LNCaP clone FGC (cell line): ENCODE measurements at regions not wholly inside any gene's neighbourhood (a gene's known extent, or its start where the extent isn't known, plus 50 kb on each side); places are given as distances from the start of the nearest gene placed in this dataset.
A peak's percentile ranks its signal among the peaks of the same experiment; 100 is the strongest.

Source experiments
- DNase-seq: peaks from one replicate; pipeline ENCODE4 v3.0.0-alpha.2; 2011; ENCODE audit warnings: low read depth
- H3K4me3 ChIP-seq: 2 replicates; pipeline ENCODE4 v1.5.1; 2011; ENCODE audit warnings: mild to moderate bottlenecking, low read depth, low read length, control low read depth
- TF ChIP-seq, protein P1 (sequence below): IDR thresholded peaks from 2 replicates; pipeline ENCODE4 v1.5.1; 2012; ENCODE audit warnings: mild to moderate bottlenecking; ENCODE audit not compliant: control insufficient read depth, insufficient read depth; ENCODE audit errors: extremely low read depth

DNA sequence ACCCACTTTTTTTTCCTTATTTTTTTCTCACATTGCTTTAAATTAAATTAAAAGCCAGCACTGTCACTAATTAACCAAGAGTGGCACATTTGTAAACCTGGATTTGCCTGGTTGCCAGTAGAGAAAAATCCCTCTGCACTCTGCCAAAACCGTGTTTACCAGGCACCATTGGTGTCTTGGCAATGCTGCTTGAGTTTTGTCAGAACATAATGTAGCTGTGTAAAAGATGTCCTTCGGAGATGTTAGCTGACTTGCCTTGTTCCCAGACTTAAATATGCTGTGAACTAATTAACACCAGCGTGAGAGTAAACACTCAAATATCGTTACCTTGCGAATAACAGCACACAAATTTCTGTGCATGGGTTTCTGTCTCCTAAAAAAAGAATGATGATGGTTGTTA lies 694.9 kb upstream of the ID4 start:
- TF ChIP-seq, protein P1, sequence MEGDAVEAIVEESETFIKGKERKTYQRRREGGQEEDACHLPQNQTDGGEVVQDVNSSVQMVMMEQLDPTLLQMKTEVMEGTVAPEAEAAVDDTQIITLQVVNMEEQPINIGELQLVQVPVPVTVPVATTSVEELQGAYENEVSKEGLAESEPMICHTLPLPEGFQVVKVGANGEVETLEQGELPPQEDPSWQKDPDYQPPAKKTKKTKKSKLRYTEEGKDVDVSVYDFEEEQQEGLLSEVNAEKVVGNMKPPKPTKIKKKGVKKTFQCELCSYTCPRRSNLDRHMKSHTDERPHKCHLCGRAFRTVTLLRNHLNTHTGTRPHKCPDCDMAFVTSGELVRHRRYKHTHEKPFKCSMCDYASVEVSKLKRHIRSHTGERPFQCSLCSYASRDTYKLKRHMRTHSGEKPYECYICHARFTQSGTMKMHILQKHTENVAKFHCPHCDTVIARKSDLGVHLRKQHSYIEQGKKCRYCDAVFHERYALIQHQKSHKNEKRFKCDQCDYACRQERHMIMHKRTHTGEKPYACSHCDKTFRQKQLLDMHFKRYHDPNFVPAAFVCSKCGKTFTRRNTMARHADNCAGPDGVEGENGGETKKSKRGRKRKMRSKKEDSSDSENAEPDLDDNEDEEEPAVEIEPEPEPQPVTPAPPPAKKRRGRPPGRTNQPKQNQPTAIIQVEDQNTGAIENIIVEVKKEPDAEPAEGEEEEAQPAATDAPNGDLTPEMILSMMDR = no peak
- peak; percentile 31 for DNase-seq
- no peak overlapping the region for H3K4me3 ChIP-seq

DNA sequence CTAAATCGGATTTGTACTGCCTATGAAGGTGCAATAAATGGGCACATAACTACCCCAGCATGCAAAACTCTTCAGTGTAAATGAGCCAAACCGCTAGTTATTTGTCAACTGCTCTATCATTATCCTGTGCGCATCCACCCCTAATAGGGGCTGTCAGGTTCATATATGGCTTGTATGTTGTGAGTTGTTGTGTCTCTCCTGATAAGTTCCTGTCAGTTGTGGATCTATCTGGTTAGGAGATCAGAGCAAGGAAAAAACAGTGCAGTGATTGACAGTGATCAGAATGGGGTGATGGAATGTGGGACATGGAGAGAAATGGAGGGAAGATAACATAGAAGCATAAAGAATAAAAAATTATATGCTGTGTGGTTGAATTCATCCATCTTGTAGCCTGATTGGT lies 686.9 kb upstream of the ID4 start:
- TF ChIP-seq, protein P1 = no peak
- no peak overlapping the region for H3K4me3 ChIP-seq
- no peak for DNase-seq

DNA sequence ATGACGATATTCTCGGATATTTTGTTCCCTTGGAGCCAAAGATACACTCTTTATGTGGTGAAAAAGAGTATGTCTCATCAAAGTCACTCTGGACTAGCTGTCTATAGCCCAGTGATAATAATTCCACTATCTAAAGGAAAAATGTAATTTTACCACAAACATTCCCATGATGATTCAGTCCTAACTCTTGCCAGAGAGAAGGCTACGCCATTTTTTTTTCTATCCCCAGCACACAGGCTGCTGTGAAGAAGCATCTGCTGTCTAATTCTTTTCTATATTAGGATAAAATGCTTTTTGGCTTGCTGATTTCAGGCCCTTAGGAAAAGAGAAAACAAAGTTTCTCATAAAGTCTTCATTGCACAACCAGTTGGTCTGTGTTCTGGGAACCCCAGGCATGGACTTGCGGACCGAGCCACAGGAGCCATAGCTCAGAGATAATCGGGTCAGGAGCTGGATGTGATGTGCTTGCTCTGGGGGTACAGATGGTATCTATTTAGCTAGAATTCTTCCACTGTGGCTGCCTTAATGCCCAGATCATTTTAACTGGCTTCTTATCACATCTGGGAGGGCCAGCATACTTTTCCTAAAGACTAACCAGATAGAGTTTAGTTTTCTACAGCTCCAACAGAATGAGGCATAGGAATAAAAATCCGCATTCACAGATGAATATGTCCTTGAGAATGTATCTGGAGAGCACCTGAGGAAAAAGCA lies 683.7 kb upstream of the ID4 start:
- TF ChIP-seq, protein P1 = no peak
- no peak for DNase-seq
- no peak overlapping the region for H3K4me3 ChIP-seq

DNA sequence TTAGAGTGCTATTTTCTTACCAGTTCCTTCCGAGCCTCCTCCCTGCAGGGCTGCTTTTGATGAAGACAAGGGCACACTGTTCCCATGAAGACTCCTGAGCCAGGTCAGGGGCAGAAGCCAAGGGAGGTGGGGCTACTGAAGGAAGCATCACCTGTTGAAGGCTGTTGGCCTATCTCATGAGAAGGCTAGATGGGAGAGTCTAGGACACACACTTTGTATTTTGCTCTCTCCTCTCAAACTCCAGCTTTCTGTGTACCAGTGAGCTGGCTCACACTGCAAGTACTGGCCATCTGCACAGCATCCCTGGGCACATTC lies 683.2 kb upstream of the ID4 start:
- TF ChIP-seq, protein P1 = no peak
- H3K4me3 ChIP-seq = no peak overlapping the region
- DNase-seq = no peak

DNA sequence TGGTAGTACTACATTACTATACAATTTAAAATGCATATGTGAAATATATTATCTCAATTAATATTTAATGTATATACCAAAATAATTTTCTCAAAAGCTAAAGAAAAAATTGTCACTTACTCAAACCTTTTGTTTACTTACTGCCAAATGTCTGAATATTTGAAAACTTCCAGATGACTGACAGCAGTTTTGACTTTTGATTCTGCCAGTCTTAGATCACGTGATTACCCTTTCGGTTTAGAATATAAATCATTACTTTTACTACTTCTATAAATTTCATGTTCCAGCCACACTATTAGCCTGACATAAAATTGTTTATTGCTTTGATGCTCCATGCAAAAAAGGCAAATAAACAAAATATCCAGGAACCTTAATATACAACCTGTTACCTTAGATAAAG lies 680.7 kb upstream of the ID4 start:
- no peak for DNase-seq
- H3K4me3 ChIP-seq = no peak overlapping the region
- TF ChIP-seq, protein P1 = no peak

DNA sequence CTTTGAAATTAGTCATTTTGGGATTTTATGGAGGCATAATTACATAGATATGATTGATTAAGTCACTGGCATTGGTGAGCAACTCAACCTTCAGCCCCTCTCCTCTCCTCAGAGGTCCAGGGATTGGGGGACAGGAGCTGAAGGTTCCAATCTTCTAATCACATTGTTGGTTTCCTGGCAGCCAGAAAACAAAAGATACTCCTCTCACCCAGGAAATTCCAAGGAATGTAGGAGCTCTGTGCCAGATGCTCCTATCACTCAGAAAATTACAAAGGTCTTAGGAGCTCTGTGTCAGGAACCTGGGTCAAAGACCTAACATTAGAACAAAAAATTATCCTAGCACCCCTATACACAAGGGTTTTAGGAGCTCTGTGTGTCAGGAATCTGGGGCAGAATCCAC lies 679.7 kb upstream of the ID4 start:
- no peak overlapping the region for H3K4me3 ChIP-seq
- no peak for DNase-seq
- TF ChIP-seq, protein P1 = no peak

DNA sequence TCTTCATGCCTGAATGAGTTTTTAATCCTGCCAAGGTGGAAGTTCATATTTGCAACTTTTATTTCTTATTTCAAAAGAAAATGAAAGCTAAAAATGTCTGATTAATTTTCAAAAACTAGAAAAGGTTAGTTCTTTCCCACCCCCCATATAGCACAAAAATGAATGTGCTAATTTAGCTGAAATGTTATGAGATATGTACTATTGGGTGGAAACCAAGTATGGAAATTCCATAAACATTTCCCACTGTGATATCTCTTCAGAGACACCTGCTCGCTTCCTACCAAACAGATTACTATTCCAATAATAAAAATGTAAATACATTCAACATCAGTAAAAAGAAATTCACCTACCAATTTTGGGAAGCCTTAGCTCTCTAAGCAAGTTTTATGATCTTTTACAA lies 678.6 kb upstream of the ID4 start:
- H3K4me3 ChIP-seq = no peak overlapping the region
- TF ChIP-seq, protein P1 = no peak
- no peak for DNase-seq
